GM23338 (cell line): ENCODE measurements at regions not wholly inside any gene's neighbourhood (a gene's known extent, or its start where the extent isn't known, plus 50 kb on each side); places are given as distances from the start of the nearest gene placed in this dataset.

ENCODE experiments used
- ATAC-seq: fragments of 200-7000 bp; cut with Tn5 transposase; 3 replicates; pipeline ENCODE4 v1.9.1; 2020
- DNase-seq: peaks from one replicate; pipeline ENCODE4 v3.0.0-alpha.2; 2015; ENCODE audit warnings: low spot score
- H2AFZ ChIP-seq: fragments of 200-600 bp; sonication (generic); 2 replicates; pipeline ENCODE4 v1.8.0; 2016; ENCODE audit warnings: antibody characterized with exemption, mild to moderate bottlenecking, moderate library complexity
- H3F3A ChIP-seq: fragments of 200-600 bp; sonication (generic); replicated peaks from 2 replicates; pipeline ENCODE4 v1.8.0; 2017; ENCODE audit warnings: antibody characterized with exemption, mixed run types, low read depth
- H3K27ac ChIP-seq: fragments of 200-600 bp; sonication (generic); 2 replicates; pipeline ENCODE4 v1.6.1; 2016; ENCODE audit warnings: low read depth
- H3K27me3 ChIP-seq: fragments of 200-600 bp; sonication (generic); 2 replicates; pipeline ENCODE4 v1.8.0; 2016; ENCODE audit warnings: mild to moderate bottlenecking, mixed run types, moderate library complexity; ENCODE audit not compliant: insufficient read depth
- H3K36me3 ChIP-seq: fragments of 200-600 bp; sonication (generic); 2 replicates; pipeline ENCODE4 v1.8.0; 2016; ENCODE audit warnings: mild to moderate bottlenecking; ENCODE audit not compliant: insufficient read depth
- H3K4me1 ChIP-seq: fragments of 200-600 bp; sonication (generic); 2 replicates; pipeline ENCODE4 v1.8.0; 2016; ENCODE audit warnings: mild to moderate bottlenecking, moderate library complexity; ENCODE audit not compliant: insufficient read depth
- H3K4me2 ChIP-seq: fragments of 200-600 bp; sonication (generic); 2 replicates; pipeline ENCODE4 v1.7.1; 2017; ENCODE audit warnings: mixed run types
- H3K4me3 ChIP-seq: fragments of 200-600 bp; sonication (generic); 2 replicates; pipeline ENCODE4 v1.6.1; 2016; ENCODE audit warnings: mixed run types
- H3K79me2 ChIP-seq: fragments of 200-600 bp; sonication (generic); replicated peaks from 2 replicates; pipeline ENCODE4 v1.8.0; 2017; ENCODE audit warnings: mild to moderate bottlenecking; ENCODE audit not compliant: insufficient read depth
- H3K9me2 ChIP-seq: fragments of 200-600 bp; sonication (generic); 2 replicates; pipeline ENCODE4 v1.8.0; 2017; ENCODE audit not compliant: insufficient read depth
- H4K20me1 ChIP-seq: fragments of 200-600 bp; sonication (generic); replicated peaks from 2 replicates; pipeline ENCODE4 v1.8.0; 2017; ENCODE audit warnings: mild to moderate bottlenecking; ENCODE audit not compliant: insufficient read depth
- H3K27ac Mint-ChIP-seq: 2 replicates; pipeline ENCODE4 v1.8.0; 2020; ENCODE audit warnings: inconsistent platforms, mild to moderate bottlenecking, moderate library complexity, mixed read lengths
- H3K27me3 Mint-ChIP-seq: 3 replicates; pipeline ENCODE4 v1.8.0; 2022; ENCODE audit warnings: low read depth, mild to moderate bottlenecking, moderate library complexity, mixed read lengths, inconsistent platforms; ENCODE audit not compliant: insufficient read depth, poor library complexity
- H3K36me3 Mint-ChIP-seq: 3 replicates; pipeline ENCODE4 v1.8.0; 2021; ENCODE audit warnings: low read depth, mild to moderate bottlenecking, inconsistent platforms, moderate library complexity, mixed read lengths
- H3K4me1 Mint-ChIP-seq: 3 replicates; pipeline ENCODE4 v1.8.0; 2020; ENCODE audit warnings: mild to moderate bottlenecking, inconsistent platforms, mixed read lengths
- H3K4me3 Mint-ChIP-seq: 3 replicates; pipeline ENCODE4 v1.8.0; 2021; ENCODE audit warnings: moderate library complexity, mild to moderate bottlenecking, inconsistent platforms, mixed read lengths
- H3K9me3 Mint-ChIP-seq: 3 replicates; pipeline ENCODE4 v1.8.0; 2020; ENCODE audit warnings: moderate library complexity, mild to moderate bottlenecking, inconsistent platforms, mixed read lengths
- CTCF ChIP-seq, 2 experiments: fragments of 200-600 bp in 1 of 2; sonication (generic) in 1 of 2; conservative IDR thresholded peaks; 2 replicates each; pipeline versions ENCODE4 v1.5.1 to v1.6.1; 2016 to 2017; ENCODE audit warnings: antibody characterized with exemption in 2 of 2, low read depth in 2 of 2, mild to moderate bottlenecking in 2 of 2, moderate library complexity in 1 of 2
- EZH2 ChIP-seq: fragments of 200-600 bp; sonication (generic); IDR thresholded peaks from one replicate; pipeline ENCODE4 v1.8.0; 2017; ENCODE audit warnings: antibody characterized with exemption, mild to moderate bottlenecking, low read depth; ENCODE audit not compliant: unreplicated experiment
- JUNB ChIP-seq: IDR thresholded peaks from one replicate; pipeline ENCODE4 v1.6.1; 2016; ENCODE audit warnings: antibody characterized with exemption; ENCODE audit not compliant: unreplicated experiment
- NANOG ChIP-seq: IDR thresholded peaks from 2 replicates; pipeline ENCODE4 v1.6.1; 2016; ENCODE audit warnings: antibody characterized with exemption, borderline replicate concordance
- TF ChIP-seq, protein P1 (sequence below): fragments of 250-450 bp; sonication (Bioruptor Pico); IDR thresholded peaks from 2 replicates; pipeline ENCODE4 v1.5.0; 2020; ENCODE audit warnings: mild to moderate bottlenecking, moderate library complexity
- TF ChIP-seq, protein P2 (sequence below): IDR thresholded peaks from one replicate; pipeline ENCODE4 v1.6.1; 2018; ENCODE audit warnings: antibody characterized with exemption; ENCODE audit not compliant: unreplicated experiment

DNA sequence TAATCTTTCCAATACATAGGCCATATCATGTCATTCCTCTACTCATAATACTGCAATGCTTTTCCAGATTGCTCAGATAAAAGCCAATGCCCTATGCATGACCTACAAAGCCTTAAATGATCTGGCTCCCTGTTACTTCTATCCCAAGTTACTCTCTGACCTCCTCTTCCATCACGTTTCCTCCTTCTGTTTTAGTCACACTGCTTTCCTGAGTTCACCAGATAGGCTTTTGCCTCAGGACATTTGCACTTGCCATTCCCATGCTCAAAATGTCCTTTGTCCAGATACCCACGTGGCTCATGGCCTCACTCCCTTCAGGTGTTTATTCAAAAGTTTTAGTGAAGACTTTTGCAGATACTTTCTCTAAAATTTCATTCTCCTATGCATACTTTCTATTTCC lies 138.7 kb upstream of the PRICKLE1 start:
- no peaks in the 10 kb centered on the region for H3K27me3 Mint-ChIP-seq
- no peak for TF ChIP-seq EZH2
- TF ChIP-seq, protein P1, sequence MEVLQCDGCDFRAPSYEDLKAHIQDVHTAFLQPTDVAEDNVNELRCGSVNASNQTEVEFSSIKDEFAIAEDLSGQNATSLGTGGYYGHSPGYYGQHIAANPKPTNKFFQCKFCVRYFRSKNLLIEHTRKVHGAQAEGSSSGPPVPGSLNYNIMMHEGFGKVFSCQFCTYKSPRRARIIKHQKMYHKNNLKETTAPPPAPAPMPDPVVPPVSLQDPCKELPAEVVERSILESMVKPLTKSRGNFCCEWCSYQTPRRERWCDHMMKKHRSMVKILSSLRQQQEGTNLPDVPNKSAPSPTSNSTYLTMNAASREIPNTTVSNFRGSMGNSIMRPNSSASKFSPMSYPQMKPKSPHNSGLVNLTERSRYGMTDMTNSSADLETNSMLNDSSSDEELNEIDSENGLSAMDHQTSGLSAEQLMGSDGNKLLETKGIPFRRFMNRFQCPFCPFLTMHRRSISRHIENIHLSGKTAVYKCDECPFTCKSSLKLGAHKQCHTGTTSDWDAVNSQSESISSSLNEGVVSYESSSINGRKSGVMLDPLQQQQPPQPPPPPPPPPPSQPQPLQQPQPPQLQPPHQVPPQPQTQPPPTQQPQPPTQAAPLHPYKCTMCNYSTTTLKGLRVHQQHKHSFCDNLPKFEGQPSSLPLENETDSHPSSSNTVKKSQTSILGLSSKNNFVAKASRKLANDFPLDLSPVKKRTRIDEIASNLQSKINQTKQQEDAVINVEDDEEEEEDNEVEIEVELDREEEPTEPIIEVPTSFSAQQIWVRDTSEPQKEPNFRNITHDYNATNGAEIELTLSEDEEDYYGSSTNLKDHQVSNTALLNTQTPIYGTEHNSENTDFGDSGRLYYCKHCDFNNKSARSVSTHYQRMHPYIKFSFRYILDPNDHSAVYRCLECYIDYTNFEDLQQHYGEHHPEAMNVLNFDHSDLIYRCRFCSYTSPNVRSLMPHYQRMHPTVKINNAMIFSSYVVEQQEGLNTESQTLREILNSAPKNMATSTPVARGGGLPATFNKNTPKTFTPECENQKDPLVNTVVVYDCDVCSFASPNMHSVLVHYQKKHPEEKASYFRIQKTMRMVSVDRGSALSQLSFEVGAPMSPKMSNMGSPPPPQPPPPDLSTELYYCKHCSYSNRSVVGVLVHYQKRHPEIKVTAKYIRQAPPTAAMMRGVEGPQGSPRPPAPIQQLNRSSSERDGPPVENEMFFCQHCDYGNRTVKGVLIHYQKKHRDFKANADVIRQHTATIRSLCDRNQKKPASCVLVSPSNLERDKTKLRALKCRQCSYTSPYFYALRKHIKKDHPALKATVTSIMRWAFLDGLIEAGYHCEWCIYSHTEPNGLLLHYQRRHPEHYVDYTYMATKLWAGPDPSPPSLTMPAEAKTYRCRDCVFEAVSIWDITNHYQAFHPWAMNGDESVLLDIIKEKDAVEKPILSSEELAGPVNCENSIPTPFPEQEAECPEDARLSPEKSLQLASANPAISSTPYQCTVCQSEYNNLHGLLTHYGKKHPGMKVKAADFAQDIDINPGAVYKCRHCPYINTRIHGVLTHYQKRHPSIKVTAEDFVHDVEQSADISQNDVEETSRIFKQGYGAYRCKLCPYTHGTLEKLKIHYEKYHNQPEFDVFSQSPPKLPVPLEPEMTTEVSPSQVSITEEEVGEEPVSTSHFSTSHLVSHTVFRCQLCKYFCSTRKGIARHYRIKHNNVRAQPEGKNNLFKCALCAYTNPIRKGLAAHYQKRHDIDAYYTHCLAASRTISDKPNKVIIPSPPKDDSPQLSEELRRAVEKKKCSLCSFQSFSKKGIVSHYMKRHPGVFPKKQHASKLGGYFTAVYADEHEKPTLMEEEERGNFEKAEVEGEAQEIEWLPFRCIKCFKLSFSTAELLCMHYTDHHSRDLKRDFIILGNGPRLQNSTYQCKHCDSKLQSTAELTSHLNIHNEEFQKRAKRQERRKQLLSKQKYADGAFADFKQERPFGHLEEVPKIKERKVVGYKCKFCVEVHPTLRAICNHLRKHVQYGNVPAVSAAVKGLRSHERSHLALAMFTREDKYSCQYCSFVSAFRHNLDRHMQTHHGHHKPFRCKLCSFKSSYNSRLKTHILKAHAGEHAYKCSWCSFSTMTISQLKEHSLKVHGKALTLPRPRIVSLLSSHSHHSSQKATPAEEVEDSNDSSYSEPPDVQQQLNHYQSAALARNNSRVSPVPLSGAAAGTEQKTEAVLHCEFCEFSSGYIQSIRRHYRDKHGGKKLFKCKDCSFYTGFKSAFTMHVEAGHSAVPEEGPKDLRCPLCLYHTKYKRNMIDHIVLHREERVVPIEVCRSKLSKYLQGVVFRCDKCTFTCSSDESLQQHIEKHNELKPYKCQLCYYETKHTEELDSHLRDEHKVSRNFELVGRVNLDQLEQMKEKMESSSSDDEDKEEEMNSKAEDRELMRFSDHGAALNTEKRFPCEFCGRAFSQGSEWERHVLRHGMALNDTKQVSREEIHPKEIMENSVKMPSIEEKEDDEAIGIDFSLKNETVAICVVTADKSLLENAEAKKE (CRISPR knock-in tag), result no peak
- TF ChIP-seq JUNB, result no peak
- TF ChIP-seq, protein P2, sequence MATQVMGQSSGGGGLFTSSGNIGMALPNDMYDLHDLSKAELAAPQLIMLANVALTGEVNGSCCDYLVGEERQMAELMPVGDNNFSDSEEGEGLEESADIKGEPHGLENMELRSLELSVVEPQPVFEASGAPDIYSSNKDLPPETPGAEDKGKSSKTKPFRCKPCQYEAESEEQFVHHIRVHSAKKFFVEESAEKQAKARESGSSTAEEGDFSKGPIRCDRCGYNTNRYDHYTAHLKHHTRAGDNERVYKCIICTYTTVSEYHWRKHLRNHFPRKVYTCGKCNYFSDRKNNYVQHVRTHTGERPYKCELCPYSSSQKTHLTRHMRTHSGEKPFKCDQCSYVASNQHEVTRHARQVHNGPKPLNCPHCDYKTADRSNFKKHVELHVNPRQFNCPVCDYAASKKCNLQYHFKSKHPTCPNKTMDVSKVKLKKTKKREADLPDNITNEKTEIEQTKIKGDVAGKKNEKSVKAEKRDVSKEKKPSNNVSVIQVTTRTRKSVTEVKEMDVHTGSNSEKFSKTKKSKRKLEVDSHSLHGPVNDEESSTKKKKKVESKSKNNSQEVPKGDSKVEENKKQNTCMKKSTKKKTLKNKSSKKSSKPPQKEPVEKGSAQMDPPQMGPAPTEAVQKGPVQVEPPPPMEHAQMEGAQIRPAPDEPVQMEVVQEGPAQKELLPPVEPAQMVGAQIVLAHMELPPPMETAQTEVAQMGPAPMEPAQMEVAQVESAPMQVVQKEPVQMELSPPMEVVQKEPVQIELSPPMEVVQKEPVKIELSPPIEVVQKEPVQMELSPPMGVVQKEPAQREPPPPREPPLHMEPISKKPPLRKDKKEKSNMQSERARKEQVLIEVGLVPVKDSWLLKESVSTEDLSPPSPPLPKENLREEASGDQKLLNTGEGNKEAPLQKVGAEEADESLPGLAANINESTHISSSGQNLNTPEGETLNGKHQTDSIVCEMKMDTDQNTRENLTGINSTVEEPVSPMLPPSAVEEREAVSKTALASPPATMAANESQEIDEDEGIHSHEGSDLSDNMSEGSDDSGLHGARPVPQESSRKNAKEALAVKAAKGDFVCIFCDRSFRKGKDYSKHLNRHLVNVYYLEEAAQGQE, result no peak
- TF ChIP-seq CTCF (conservative IDR thresholded peaks at IDR 0.05; ENCODE audit: low read depth in 2 of 2), result no peak
- no peak for TF ChIP-seq NANOG
- Histone ChIP-seq H3K4me1 (no peaks in the 10 kb centered on the region), H4K20me1 (no peaks in the 10 kb centered on the region), H3K4me3 (no peak overlapping the region), H3K79me2 (no peaks in the 10 kb centered on the region), H3K27me3 (no peaks in the 10 kb centered on the region), H3K4me2 (no peak overlapping the region), H3F3A (no peaks in the 10 kb centered on the region), H3K36me3 (peaks cover 9% of the 10 kb centered on the region), H3K27ac (no peak overlapping the region), H2AFZ (no peak overlapping the region), H3K9me2 (peaks cover 11% of the 10 kb centered on the region; the same call in 1 of the 2 replicates)
- H3K27ac Mint-ChIP-seq, result no peak overlapping the region
- H3K4me1 Mint-ChIP-seq, result no peaks in the 10 kb centered on the region
- peaks cover 8% of the 10 kb centered on the region; the same call in 2 of the 3 replicates for H3K36me3 Mint-ChIP-seq
- ATAC-seq, result no peak
- DNase-seq, result no peak
- H3K9me3 Mint-ChIP-seq, result peaks cover 4% of the 10 kb centered on the region; the same call in 2 of the 3 replicates
- H3K4me3 Mint-ChIP-seq, result no peak overlapping the region
